ENCODE measurements at regions not wholly inside any gene's neighbourhood (a gene's known extent, or its start where the extent isn't known, plus 50 kb on each side); places are given as distances from the start of the nearest gene placed in this dataset.

- Histone ChIP-seq H3K27me3 (peaks cover 0 to 8% of the 10 kb centered on the region in 2 donors), H3K4me3 (no peak overlapping the region), H3K9me3 (peaks cover 0 to 11% (median 0%) of the 10 kb centered on the region in 4 donors), H3K36me3 (no peaks in the 10 kb centered on the region), H3K4me1 (peaks cover 0 to 4% (median 0%) of the 10 kb centered on the region in 4 donors), H3K27ac (no peak overlapping the region)
- 88 to 92% methylated on average over 7 of the region's 7 CpGs for WGBS, 2 donors
- TF ChIP-seq, protein P1, sequence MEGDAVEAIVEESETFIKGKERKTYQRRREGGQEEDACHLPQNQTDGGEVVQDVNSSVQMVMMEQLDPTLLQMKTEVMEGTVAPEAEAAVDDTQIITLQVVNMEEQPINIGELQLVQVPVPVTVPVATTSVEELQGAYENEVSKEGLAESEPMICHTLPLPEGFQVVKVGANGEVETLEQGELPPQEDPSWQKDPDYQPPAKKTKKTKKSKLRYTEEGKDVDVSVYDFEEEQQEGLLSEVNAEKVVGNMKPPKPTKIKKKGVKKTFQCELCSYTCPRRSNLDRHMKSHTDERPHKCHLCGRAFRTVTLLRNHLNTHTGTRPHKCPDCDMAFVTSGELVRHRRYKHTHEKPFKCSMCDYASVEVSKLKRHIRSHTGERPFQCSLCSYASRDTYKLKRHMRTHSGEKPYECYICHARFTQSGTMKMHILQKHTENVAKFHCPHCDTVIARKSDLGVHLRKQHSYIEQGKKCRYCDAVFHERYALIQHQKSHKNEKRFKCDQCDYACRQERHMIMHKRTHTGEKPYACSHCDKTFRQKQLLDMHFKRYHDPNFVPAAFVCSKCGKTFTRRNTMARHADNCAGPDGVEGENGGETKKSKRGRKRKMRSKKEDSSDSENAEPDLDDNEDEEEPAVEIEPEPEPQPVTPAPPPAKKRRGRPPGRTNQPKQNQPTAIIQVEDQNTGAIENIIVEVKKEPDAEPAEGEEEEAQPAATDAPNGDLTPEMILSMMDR (IDR thresholded peaks at IDR 0.05), result no peak
- TF ChIP-seq POLR2A (IDR thresholded peaks at IDR 0.05) (no peak), EP300 (IDR thresholded peaks at IDR 0.05) (no peak)
- no peak for DNase-seq (ENCODE audit: low spot score in 2 of 2)
These were observed 244.8 kb upstream of the PPP2R2D start for GRCh38 chr10:131656009-131656408.

- DNase-seq (ENCODE audit: low spot score in 2 of 2), result no peak
- WGBS, 2 donors, result 83 to 89% methylated on average over 8 to 9 of the region's 9 CpGs
These were observed 244.4 kb upstream of the PPP2R2D start for GRCh38 chr10:131656431-131656841.

DNA sequence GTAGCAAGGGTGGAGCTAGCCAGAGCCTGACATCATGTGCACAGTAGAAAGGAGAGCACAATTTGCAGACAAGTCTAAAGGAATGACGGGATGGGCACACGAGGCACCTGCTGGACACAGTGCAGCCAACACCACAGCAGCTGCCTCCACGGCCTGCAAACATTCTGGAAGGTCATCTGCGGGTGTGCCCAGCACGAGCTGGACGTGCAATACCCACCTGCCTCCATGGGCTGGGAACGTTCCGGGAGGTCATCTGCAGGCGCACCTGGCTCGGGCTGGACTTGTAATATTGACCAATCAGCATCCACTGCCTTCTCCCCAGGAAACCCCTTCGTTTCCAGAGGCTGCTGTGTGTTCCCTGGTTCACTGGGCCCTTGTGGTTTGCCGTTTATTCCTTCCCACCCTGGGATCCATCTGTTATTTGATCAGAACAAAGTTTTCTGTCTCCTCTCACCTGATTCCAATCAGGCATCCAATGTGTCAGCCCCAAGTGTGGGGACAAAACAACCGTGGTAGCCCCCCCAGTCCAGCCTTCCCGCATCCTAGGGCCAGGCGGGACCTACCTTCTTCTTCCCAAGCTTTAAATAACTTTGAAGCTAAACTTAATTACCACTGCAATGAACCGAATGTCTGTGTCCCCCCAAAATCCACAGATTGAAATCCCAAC, 243.4 kb upstream of the PPP2R2D start:
- H3K9me3 ChIP-seq, result peaks cover 0 to 12% (median 0%) of the 10 kb centered on the region in 4 donors
- WGBS, 2 donors, result 82 to 83% methylated on average over 16 of the region's 16 CpGs
- H3K4me1 ChIP-seq, result no peaks in the 10 kb centered on the region
- no peak for DNase-seq (ENCODE audit: low spot score in 2 of 2)
- H3K36me3 ChIP-seq, result no peaks in the 10 kb centered on the region
- TF ChIP-seq, protein P1 (IDR thresholded peaks at IDR 0.05), result no peak
- no peak for TF ChIP-seq POLR2A (IDR thresholded peaks at IDR 0.05)
- TF ChIP-seq EP300 (IDR thresholded peaks at IDR 0.05), result no peak
- H3K4me3 ChIP-seq, result no peak overlapping the region
- H3K27ac ChIP-seq, result no peak overlapping the region
- H3K27me3 ChIP-seq, result peaks cover 0 to 8% of the 10 kb centered on the region in 2 donors

More at GRCh38 chr10:131656431-131656841, 244.4 kb upstream of the PPP2R2D start:
- TF ChIP-seq EP300 (IDR thresholded peaks at IDR 0.05), result no peak
- TF ChIP-seq, protein P1 (IDR thresholded peaks at IDR 0.05), result no peak
- Histone ChIP-seq H3K9me3 (peaks cover 0 to 11% (median 0%) of the 10 kb centered on the region in 4 donors), H3K36me3 (no peaks in the 10 kb centered on the region), H3K27ac (no peak overlapping the region), H3K4me3 (no peak overlapping the region), H3K27me3 (peaks cover 0 to 8% of the 10 kb centered on the region in 2 donors), H3K4me1 (peaks cover 0 to 4% (median 0%) of the 10 kb centered on the region in 4 donors)

DNA sequence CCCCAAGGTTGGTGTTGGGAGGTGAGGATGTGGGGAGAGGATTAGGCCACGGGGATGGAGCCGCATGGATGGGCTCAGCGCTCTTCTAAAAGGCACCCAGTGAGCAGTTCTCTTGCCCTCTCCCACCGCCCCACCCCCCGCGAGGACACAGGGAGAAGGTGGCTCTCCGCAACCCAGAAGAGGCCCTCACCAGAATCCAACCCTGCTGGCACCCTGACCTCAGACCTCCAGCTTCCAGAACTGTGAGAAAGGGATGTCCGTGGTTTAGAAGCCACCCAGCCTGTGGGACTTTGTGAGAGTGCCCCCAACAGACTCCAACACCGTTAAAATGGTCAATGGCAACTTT, 242.8 kb upstream of the PPP2R2D start:
- WGBS, 2 donors, result 87 to 90% methylated on average over 9 of the region's 9 CpGs
- no peak for DNase-seq (ENCODE audit: low spot score in 2 of 2)
- H3K27me3 ChIP-seq, result peaks cover 0 to 7% of the 10 kb centered on the region in 2 donors

More for the DNA sequence above, 242.8 kb upstream of the PPP2R2D start:
- TF ChIP-seq POLR2A (IDR thresholded peaks at IDR 0.05), result no peak
- TF ChIP-seq, protein P1 (IDR thresholded peaks at IDR 0.05), result no peak
- TF ChIP-seq EP300 (IDR thresholded peaks at IDR 0.05), result no peak
- H3K9me3 ChIP-seq, result peaks cover 0 to 17% (median 0%) of the 10 kb centered on the region in 4 donors
- H3K27ac ChIP-seq, result no peak overlapping the region
- no peaks in the 10 kb centered on the region for H3K36me3 ChIP-seq
- no peaks in the 10 kb centered on the region for H3K4me1 ChIP-seq
- no peak overlapping the region for H3K4me3 ChIP-seq
